Neural cell (in vitro differentiated cells): ENCODE measurements at regions not wholly inside any gene's neighbourhood (a gene's known extent, or its start where the extent isn't known, plus 50 kb on each side); places are given as distances from the start of the nearest gene placed in this dataset.

Experiments used
- CTCF ChIP-seq: fragments of 450-650 bp; IDR thresholded peaks from 2 replicates; pipeline ENCODE4 v1.5.1; 2014; ENCODE audit warnings: antibody characterized with exemption, mild to moderate bottlenecking, moderate library complexity; ENCODE audit not compliant: poor library complexity, severe bottlenecking
- EZH2 ChIP-seq: fragments of 200-600, 300-800 bp; shearing (Covaris generic), sonication (generic); IDR thresholded peaks from 2 replicates; pipeline ENCODE4 v1.6.1; 2014; ENCODE audit warnings: antibody characterized with exemption, low read length, borderline replicate concordance, mild to moderate bottlenecking; ENCODE audit not compliant: insufficient read depth, poor library complexity, severe bottlenecking
- POLR2AphosphoS5 ChIP-seq: IDR thresholded peaks from 2 replicates; pipeline ENCODE4 v1.6.1; 2012
- RAD21 ChIP-seq: fragments of 450-650 bp; conservative IDR thresholded peaks from 2 replicates; pipeline ENCODE4 v1.6.1; 2014; ENCODE audit warnings: antibody characterized with exemption, mild to moderate bottlenecking, moderate library complexity
- SMC3 ChIP-seq: fragments of 450-650 bp; conservative IDR thresholded peaks from 2 replicates; pipeline ENCODE4 v1.6.1; 2014; ENCODE audit warnings: antibody characterized with exemption, mild to moderate bottlenecking, moderate library complexity; ENCODE audit not compliant: poor library complexity

GRCh38 chr18:47513614-47514013, 262.2 kb upstream of the SKOR2 start:
- TF ChIP-seq EZH2, result no peak
- TF ChIP-seq POLR2AphosphoS5, result no peak
- no peak for TF ChIP-seq CTCF
- TF ChIP-seq SMC3, result no peak
- no peak for TF ChIP-seq RAD21
